Coronary artery (tissue), 2 donors: ENCODE measurements at regions not wholly inside any gene's neighbourhood (a gene's known extent, or its start where the extent isn't known, plus 50 kb on each side); places are given as distances from the start of the nearest gene placed in this dataset.
"Not testable (repeated sequence)": the region's sequence is repeated elsewhere in the genome, so short reads cannot be mapped to it uniquely, and the experiment has no call there.

ENCODE experiments used
- DNase-seq: peaks from one replicate; pipeline ENCODE4 v3.0.0-alpha.2; 2017; ENCODE audit warnings: low spot score
- H3K27ac ChIP-seq, 2 donors: fragments of 200-600 bp; sonication (generic); one replicate each; pipeline ENCODE4 v1.5.1; 2016 to 2019
- H3K4me3 ChIP-seq: fragments of 200-600 bp; sonication (generic); 2 replicates; pipeline ENCODE4 v1.5.1; 2016; ENCODE audit warnings: mild to moderate bottlenecking, moderate library complexity
- CTCF ChIP-seq: fragments of 200-600 bp; sonication (generic); IDR thresholded peaks from one replicate; pipeline ENCODE4 v1.5.1; 2019; ENCODE audit warnings: antibody characterized with exemption

GRCh38 chr7:81857385-81857784 is 87.5 kb upstream of the HGF start:
- no peak for DNase-seq
- no peak overlapping the region for H3K4me3 ChIP-seq
- H3K27ac ChIP-seq, result no peak overlapping the region
- TF ChIP-seq CTCF, result no peak

GRCh38 chr7:81854518-81854917 is 84.7 kb upstream of the HGF start:
- no peak overlapping the region for H3K27ac ChIP-seq
- TF ChIP-seq CTCF, result no peak
- H3K4me3 ChIP-seq, result no peak overlapping the region
- no peak for DNase-seq

GRCh38 chr7:81852701-81853100 is 82.9 kb upstream of the HGF start:
- Histone ChIP-seq H3K27ac (no peak overlapping the region), H3K4me3 (no peak overlapping the region)
- no peak for DNase-seq
- no peak for TF ChIP-seq CTCF

- Histone ChIP-seq H3K27ac (no peak overlapping the region), H3K4me3 (no peak overlapping the region)
- no peak for DNase-seq
- no peak for TF ChIP-seq CTCF
Measured at GRCh38 chr7:81851413-81851812, 81.6 kb upstream of the HGF start.

GRCh38 chr7:81846398-81846797 is 76.6 kb upstream of the HGF start:
- DNase-seq, result no peak
- Histone ChIP-seq H3K4me3 (no peak overlapping the region), H3K27ac (no peak overlapping the region)
- no peak for TF ChIP-seq CTCF

GRCh38 chr7:81845744-81846241 is 75.9 kb upstream of the HGF start:
- DNase-seq, result no peak
- TF ChIP-seq CTCF, result no peak
- Histone ChIP-seq H3K4me3 (peak overlapping the region; percentile 20), H3K27ac (peak overlapping the region in 1 of 2 donors; percentile 36)

- DNase-seq, H3K4me3 ChIP-seq, H3K27ac ChIP-seq: not testable (repeated sequence)
Measured at GRCh38 chr7:81843657-81844056, 73.8 kb upstream of the HGF start.

- DNase-seq, result no peak
- Histone ChIP-seq H3K27ac (no peak overlapping the region), H3K4me3 (no peak overlapping the region)
Measured at GRCh38 chr7:81842361-81842760, 72.5 kb upstream of the HGF start.

More at GRCh38 chr7:81842361-81842760, 72.5 kb upstream of the HGF start:
- no peak for TF ChIP-seq CTCF
